Naive thymus-derived CD4-positive, alpha-beta T cell (primary cell): ENCODE measurements at regions not wholly inside any gene's neighbourhood (a gene's known extent, or its start where the extent isn't known, plus 50 kb on each side); places are given as distances from the start of the nearest gene placed in this dataset.

Experiments
- ATAC-seq: fragments of 150-1000 bp; cut with Tn5 transposase; 2 replicates; pipeline ENCODE4 v1.10.0; 2021; ENCODE audit warnings: mild to moderate bottlenecking, moderate library complexity
- CTCF ChIA-PET: fragments of 350-600 bp; sonication (Branson Sonifier 250); formaldehyde crosslinking; loops from one replicate; lab custom pipeline; 2021; ENCODE audit warnings: antibody characterized with exemption; lab: Charles Lee
- POLR2A ChIA-PET: fragments of 350-600 bp; sonication (Branson Sonifier 250); formaldehyde crosslinking; loops from one replicate; lab custom pipeline; 2021; ENCODE audit warnings: antibody characterized with exemption, inconsistent platforms; lab: Charles Lee
- DNase-seq, 9 donors: peaks; one replicate each; pipeline versions ENCODE4 v3.0.0 to v3.0.0-alpha.2; 2020 to 2022; ENCODE audit warnings: mixed read lengths in 1 of 9
- H3K27ac ChIP-seq: one replicate; pipeline ENCODE4 v1.7.0; 2013; ENCODE audit warnings: mild to moderate bottlenecking, low read depth, low read length, moderate library complexity
- H3K27me3 ChIP-seq, 2 donors: one replicate each; pipeline ENCODE4 v1.7.0; 2013; ENCODE audit warnings: low read length in 2 of 2, mild to moderate bottlenecking in 2 of 2, moderate library complexity in 2 of 2; ENCODE audit not compliant: control insufficient read depth in 2 of 2, insufficient read depth in 2 of 2
- H3K36me3 ChIP-seq, 3 experiments: 1 replicate in 2 of 3; 2 replicates in 1 of 3; pipeline ENCODE4 v1.7.0; 2013; ENCODE audit warnings: low read length in 3 of 3, mild to moderate bottlenecking in 3 of 3, moderate library complexity in 1 of 3; ENCODE audit not compliant: insufficient read depth in 3 of 3, control insufficient read depth in 2 of 3
- H3K4me1 ChIP-seq, 2 donors: one replicate each; pipeline ENCODE4 v1.7.0; 2013; ENCODE audit warnings: low read length in 2 of 2, mild to moderate bottlenecking in 2 of 2, moderate library complexity in 1 of 2; ENCODE audit not compliant: control insufficient read depth in 2 of 2, insufficient read depth in 2 of 2
- H3K4me3 ChIP-seq: 2 replicates; pipeline ENCODE4 v1.7.0; 2013; ENCODE audit warnings: mild to moderate bottlenecking, low read length
- H3K9me3 ChIP-seq, 3 experiments: 1 replicate in 2 of 3; 2 replicates in 1 of 3; pipeline ENCODE4 v1.7.0; 2013; ENCODE audit warnings: low read length in 3 of 3; ENCODE audit not compliant: control insufficient read depth in 2 of 3
- H3K27ac Mint-ChIP-seq, 9 donors: one replicate each; pipeline ENCODE4 v1.8.0; 2020 to 2022; ENCODE audit warnings: mixed read lengths in 9 of 9, mild to moderate bottlenecking in 8 of 9, moderate library complexity in 5 of 9, inconsistent platforms in 2 of 9
- H3K27me3 Mint-ChIP-seq, 5 donors: one replicate each; pipeline ENCODE4 v1.8.0; 2021 to 2022; ENCODE audit warnings: mixed read lengths in 5 of 5, mild to moderate bottlenecking in 1 of 5
- H3K36me3 Mint-ChIP-seq, 5 donors: one replicate each; pipeline ENCODE4 v1.8.0; 2020 to 2022; ENCODE audit warnings: mixed read lengths in 5 of 5, mild to moderate bottlenecking in 3 of 5, inconsistent platforms in 1 of 5
- H3K4me1 Mint-ChIP-seq, 7 donors: one replicate each; pipeline ENCODE4 v1.8.0; 2020 to 2022; ENCODE audit warnings: mixed read lengths in 7 of 7, mild to moderate bottlenecking in 3 of 7, inconsistent platforms in 1 of 7
- H3K4me3 Mint-ChIP-seq, 10 donors: one replicate each; pipeline ENCODE4 v1.8.0; 2020 to 2022; ENCODE audit warnings: mild to moderate bottlenecking in 10 of 10, mixed read lengths in 10 of 10, moderate library complexity in 6 of 10, inconsistent platforms in 2 of 10
- H3K9me3 Mint-ChIP-seq, 11 donors: one replicate each; pipeline ENCODE4 v1.8.0; 2020 to 2022; ENCODE audit warnings: mixed read lengths in 11 of 11, mild to moderate bottlenecking in 4 of 11, inconsistent platforms in 1 of 11, moderate library complexity in 1 of 11
- intact Hi-C, 2 donors: fragments of 100-400 bp; cut with micrococcal nuclease; formaldehyde crosslinking; loops; one replicate each; pipeline ENCODE4 v1.15.1; 2023

- ChIA-PET POLR2A (no interaction called here), CTCF (no interaction called here)
- H3K27me3 Mint-ChIP-seq = no peaks in the 10 kb centered on the region
- peaks cover 0 to 1% (median 0%) of the 10 kb centered on the region in 7 donors for H3K4me1 Mint-ChIP-seq
- no peak overlapping the region for H3K27ac Mint-ChIP-seq
- H3K36me3 ChIP-seq = no peaks in the 10 kb centered on the region
- no peak overlapping the region for H3K4me3 Mint-ChIP-seq
- peaks cover 0 to 4% (median 0%) of the 10 kb centered on the region in 3 experiments for H3K9me3 ChIP-seq
- H3K36me3 Mint-ChIP-seq = peaks cover 0 to 3% (median 0%) of the 10 kb centered on the region in 5 donors
- intact Hi-C loops = no loop called here
- DNase-seq = no peak
- no peak for ATAC-seq
- no peaks in the 10 kb centered on the region for H3K27me3 ChIP-seq
- peaks cover 6 to 40% (median 14%) of the 10 kb centered on the region in 11 donors for H3K9me3 Mint-ChIP-seq
- H3K4me1 ChIP-seq = no peaks in the 10 kb centered on the region
- H3K4me3 ChIP-seq = no peak overlapping the region
- H3K27ac ChIP-seq = no peak overlapping the region
These were observed 61.8 kb upstream of the PTPRD start for GRCh38 chr9:10674586-10674985.

- no peak overlapping the region for H3K4me3 Mint-ChIP-seq
- H3K27ac ChIP-seq = no peak overlapping the region
- H3K9me3 ChIP-seq = peaks cover 0 to 4% (median 0%) of the 10 kb centered on the region in 3 experiments
- no peak overlapping the region for H3K4me3 ChIP-seq
- no peaks in the 10 kb centered on the region for H3K27me3 Mint-ChIP-seq
- peaks cover 4 to 37% (median 17%) of the 10 kb centered on the region in 11 donors for H3K9me3 Mint-ChIP-seq
- DNase-seq (no peak), ATAC-seq (no peak)
- H3K27ac Mint-ChIP-seq = no peak overlapping the region
- H3K36me3 ChIP-seq = no peaks in the 10 kb centered on the region
- H3K4me1 ChIP-seq = no peaks in the 10 kb centered on the region
- peaks cover 0 to 3% (median 0%) of the 10 kb centered on the region in 5 donors for H3K36me3 Mint-ChIP-seq
- CTCF ChIA-PET = no interaction called here
- POLR2A ChIA-PET = no interaction called here
- intact Hi-C loops = no loop called here
- peaks cover 0 to 1% (median 0%) of the 10 kb centered on the region in 7 donors for H3K4me1 Mint-ChIP-seq
- H3K27me3 ChIP-seq = no peaks in the 10 kb centered on the region
These were observed 65.2 kb upstream of the PTPRD start for GRCh38 chr9:10678010-10678409.

GRCh38 chr9:10678790-10679189 is 66.0 kb upstream of the PTPRD start:
- H3K27ac Mint-ChIP-seq = no peak overlapping the region
- Histone ChIP-seq H3K4me1 (no peaks in the 10 kb centered on the region), H3K4me3 (no peak overlapping the region), H3K27me3 (no peaks in the 10 kb centered on the region), H3K36me3 (no peaks in the 10 kb centered on the region), H3K9me3 (peaks cover 0 to 2% (median 0%) of the 10 kb centered on the region in 3 experiments), H3K27ac (no peak overlapping the region)
- no peak overlapping the region for H3K4me3 Mint-ChIP-seq
- POLR2A ChIA-PET = no interaction called here
- peaks cover 4 to 37% (median 15%) of the 10 kb centered on the region in 11 donors for H3K9me3 Mint-ChIP-seq
- H3K36me3 Mint-ChIP-seq = peaks cover 0 to 3% (median 0%) of the 10 kb centered on the region in 5 donors
- ATAC-seq (no peak), DNase-seq (no peak)
- intact Hi-C loops = no loop called here
- H3K4me1 Mint-ChIP-seq = peaks cover 0 to 1% (median 0%) of the 10 kb centered on the region in 7 donors
- CTCF ChIA-PET = no interaction called here
- H3K27me3 Mint-ChIP-seq = no peaks in the 10 kb centered on the region

- ATAC-seq (no peak), DNase-seq (no peak)
- H3K27ac Mint-ChIP-seq = no peak overlapping the region
- H3K4me3 ChIP-seq = no peak overlapping the region
- no peaks in the 10 kb centered on the region for H3K4me1 ChIP-seq
- H3K4me1 Mint-ChIP-seq = no peaks in the 10 kb centered on the region
- peaks cover 0 to 3% (median 0%) of the 10 kb centered on the region in 3 experiments for H3K9me3 ChIP-seq
- ChIA-PET CTCF (no interaction called here), POLR2A (no interaction called here)
- no peaks in the 10 kb centered on the region for H3K36me3 ChIP-seq
- H3K27me3 Mint-ChIP-seq = no peaks in the 10 kb centered on the region
- peaks cover 0 to 8% (median 0%) of the 10 kb centered on the region in 5 donors for H3K36me3 Mint-ChIP-seq
- H3K9me3 Mint-ChIP-seq = peaks cover 7 to 35% (median 17%) of the 10 kb centered on the region in 11 donors
- H3K27ac ChIP-seq = no peak overlapping the region
- intact Hi-C loops = no loop called here
- H3K4me3 Mint-ChIP-seq = no peak overlapping the region
- no peaks in the 10 kb centered on the region for H3K27me3 ChIP-seq
These were observed 74.1 kb upstream of the PTPRD start for GRCh38 chr9:10686943-10687342.

- POLR2A ChIA-PET = no interaction called here
- H3K27me3 Mint-ChIP-seq = no peaks in the 10 kb centered on the region
- H3K27ac ChIP-seq = no peak overlapping the region
- peaks cover 4 to 44% (median 12%) of the 10 kb centered on the region in 11 donors for H3K9me3 Mint-ChIP-seq
- H3K36me3 Mint-ChIP-seq = peaks cover 0 to 3% (median 0%) of the 10 kb centered on the region in 5 donors
- no peaks in the 10 kb centered on the region for H3K4me1 Mint-ChIP-seq
- no peak overlapping the region for H3K4me3 Mint-ChIP-seq
- ATAC-seq (no peak), DNase-seq (no peak)
- no peaks in the 10 kb centered on the region for H3K27me3 ChIP-seq
- peaks cover 0 to 3% (median 0%) of the 10 kb centered on the region in 3 experiments for H3K9me3 ChIP-seq
- CTCF ChIA-PET = no interaction called here
- intact Hi-C loops = no loop called here
- no peak overlapping the region for H3K27ac Mint-ChIP-seq
- no peaks in the 10 kb centered on the region for H3K4me1 ChIP-seq
- no peak overlapping the region for H3K4me3 ChIP-seq
- H3K36me3 ChIP-seq = no peaks in the 10 kb centered on the region
These were observed 77.7 kb upstream of the PTPRD start for GRCh38 chr9:10690546-10690945.

GRCh38 chr9:10697044-10697443 is 84.2 kb upstream of the PTPRD start:
- no peak for ATAC-seq
- H3K27ac Mint-ChIP-seq = no peak overlapping the region
- Histone ChIP-seq H3K4me3 (no peak overlapping the region), H3K9me3 (no peaks in the 10 kb centered on the region), H3K27me3 (no peaks in the 10 kb centered on the region), H3K27ac (no peak overlapping the region), H3K4me1 (no peaks in the 10 kb centered on the region), H3K36me3 (no peaks in the 10 kb centered on the region)
- H3K4me3 Mint-ChIP-seq = no peak overlapping the region
- H3K9me3 Mint-ChIP-seq = peaks cover 0 to 19% (median 7%) of the 10 kb centered on the region in 11 donors
- H3K27me3 Mint-ChIP-seq = no peaks in the 10 kb centered on the region
- POLR2A ChIA-PET = no interaction called here
- H3K4me1 Mint-ChIP-seq = no peaks in the 10 kb centered on the region
- intact Hi-C loops = no loop called here
- H3K36me3 Mint-ChIP-seq = no peaks in the 10 kb centered on the region
- no peak for DNase-seq
- CTCF ChIA-PET = no interaction called here

- H3K27ac Mint-ChIP-seq = no peak overlapping the region
- no peak overlapping the region for H3K4me3 ChIP-seq
- no peaks in the 10 kb centered on the region for H3K27me3 Mint-ChIP-seq
- no peaks in the 10 kb centered on the region for H3K27me3 ChIP-seq
- DNase-seq (no peak), ATAC-seq (no peak)
- H3K9me3 Mint-ChIP-seq = peaks cover 5 to 23% (median 11%) of the 10 kb centered on the region in 11 donors
- intact Hi-C loops = no loop called here
- H3K9me3 ChIP-seq = no peaks in the 10 kb centered on the region
- no peaks in the 10 kb centered on the region for H3K36me3 ChIP-seq
- H3K27ac ChIP-seq = no peak overlapping the region
- no peaks in the 10 kb centered on the region for H3K36me3 Mint-ChIP-seq
- H3K4me1 Mint-ChIP-seq = no peaks in the 10 kb centered on the region
- ChIA-PET CTCF (interaction anchor here (0.6 kb wide), 1 partner anchor 31 kb away, joined by 3 read pairs; no protein-coding TSS in a partner anchor), POLR2A (no interaction called here)
- no peaks in the 10 kb centered on the region for H3K4me1 ChIP-seq
- H3K4me3 Mint-ChIP-seq = no peak overlapping the region
These were observed 87.5 kb upstream of the PTPRD start for GRCh38 chr9:10700291-10700690.
